G401.6 (cell line): ENCODE measurements at regions not wholly inside any gene's neighbourhood (a gene's known extent, or its start where the extent isn't known, plus 50 kb on each side); places are given as distances from the start of the nearest gene placed in this dataset.

Source experiments
- FAIRE-seq: peaks from 2 replicates; lab custom pipeline; 2012; peaks lifted over from hg19 to GRCh38; lab: Jason Lieb, UNC

DNA sequence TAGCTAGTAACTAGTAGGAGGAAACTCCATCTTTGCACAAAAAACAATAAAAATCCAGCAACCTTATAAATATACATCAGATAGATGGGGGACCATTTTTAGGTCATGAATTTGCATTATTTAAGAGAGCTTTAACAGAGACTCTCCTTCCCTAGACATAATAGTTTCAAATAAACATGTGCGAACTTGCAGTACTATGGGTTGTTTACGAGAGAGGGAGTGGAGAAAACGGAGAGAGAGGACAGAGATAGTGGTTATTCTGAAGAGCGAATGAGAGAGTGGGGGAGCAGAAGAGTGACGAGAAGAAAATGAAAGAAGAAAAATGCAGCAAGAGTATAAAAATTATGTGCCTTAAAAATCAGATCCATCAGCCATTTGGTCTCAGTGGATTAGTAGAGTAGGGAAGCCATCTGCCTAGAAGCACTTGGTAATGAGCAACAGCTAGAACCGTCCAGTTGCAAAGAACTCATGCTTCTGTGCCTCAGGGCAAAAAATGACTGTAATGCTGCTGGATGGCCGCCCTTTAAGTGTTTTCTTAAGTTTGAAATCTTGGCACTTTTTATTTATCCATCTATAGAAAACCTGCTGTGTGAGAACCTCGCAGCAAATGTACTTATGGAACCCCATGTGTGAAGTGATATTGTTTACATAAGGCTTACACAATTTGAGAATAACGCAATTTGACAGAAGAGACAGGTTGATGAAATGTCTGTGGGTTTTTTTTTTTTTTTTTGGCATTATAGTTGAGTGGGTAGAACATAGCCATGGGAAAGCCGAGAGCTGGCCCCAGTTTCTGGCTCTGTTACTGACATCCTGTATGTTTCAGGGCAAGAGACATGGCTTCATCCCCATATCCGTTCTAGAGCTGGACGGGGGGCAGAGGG is 95.6 kb upstream of the ZNF608 start:
- no peak for FAIRE-seq

DNA sequence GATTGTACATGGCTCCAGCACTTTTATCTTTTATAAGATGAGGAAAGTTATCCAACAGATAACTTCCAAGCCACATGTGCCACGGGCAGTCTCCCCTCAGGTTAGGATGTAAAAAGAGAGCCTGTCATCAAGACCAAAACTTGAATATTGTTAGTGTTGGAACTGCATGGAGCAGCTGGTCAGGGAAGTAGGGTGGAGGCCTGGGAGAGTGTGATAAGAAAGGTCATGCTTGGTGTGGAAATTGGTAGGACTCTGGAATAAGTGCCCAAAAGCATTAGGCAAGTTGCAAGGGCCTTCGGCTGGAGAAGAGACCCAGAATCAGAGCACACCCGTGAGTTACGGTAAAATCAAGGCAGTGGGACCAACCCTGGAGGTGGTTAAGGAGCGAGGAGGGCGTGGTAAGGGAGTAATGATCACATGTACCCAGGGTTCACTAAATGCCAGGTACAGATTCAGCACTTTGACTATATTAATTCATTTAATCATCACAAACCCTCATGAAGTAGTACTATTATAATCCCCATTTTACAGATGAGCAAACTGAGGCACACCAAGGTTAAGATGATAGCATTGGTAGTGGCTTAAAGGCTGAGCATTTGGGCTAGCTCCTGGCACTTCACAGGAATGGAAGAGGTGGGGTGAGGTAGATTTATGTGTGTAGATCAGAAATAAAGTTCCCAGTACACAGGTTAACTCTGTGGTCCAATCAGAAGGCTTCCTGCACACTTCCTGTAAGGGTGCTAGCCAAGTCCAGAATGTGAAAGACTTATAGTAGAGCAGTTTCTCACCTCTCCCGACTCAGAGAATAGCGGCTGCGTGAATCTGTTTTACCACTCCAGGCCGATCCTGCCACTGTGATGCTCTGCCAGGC is 96.5 kb upstream of the ZNF608 start:
- FAIRE-seq: no peak

DNA sequence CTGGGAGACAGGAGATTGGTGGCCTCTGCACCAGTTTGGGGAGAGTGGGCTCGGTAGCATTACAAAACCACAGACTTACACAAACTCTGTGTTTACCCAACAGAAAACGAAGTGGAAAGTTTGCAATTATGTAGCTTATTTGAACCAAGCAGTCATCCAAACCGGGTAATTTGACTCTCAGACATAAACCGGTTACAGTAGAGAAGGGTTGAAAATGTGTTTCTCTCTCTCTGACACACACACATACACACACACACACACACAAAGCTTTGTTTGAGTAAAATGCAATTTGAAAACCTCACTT is 97.1 kb upstream of the ZNF608 start:
- FAIRE-seq: no peak

DNA sequence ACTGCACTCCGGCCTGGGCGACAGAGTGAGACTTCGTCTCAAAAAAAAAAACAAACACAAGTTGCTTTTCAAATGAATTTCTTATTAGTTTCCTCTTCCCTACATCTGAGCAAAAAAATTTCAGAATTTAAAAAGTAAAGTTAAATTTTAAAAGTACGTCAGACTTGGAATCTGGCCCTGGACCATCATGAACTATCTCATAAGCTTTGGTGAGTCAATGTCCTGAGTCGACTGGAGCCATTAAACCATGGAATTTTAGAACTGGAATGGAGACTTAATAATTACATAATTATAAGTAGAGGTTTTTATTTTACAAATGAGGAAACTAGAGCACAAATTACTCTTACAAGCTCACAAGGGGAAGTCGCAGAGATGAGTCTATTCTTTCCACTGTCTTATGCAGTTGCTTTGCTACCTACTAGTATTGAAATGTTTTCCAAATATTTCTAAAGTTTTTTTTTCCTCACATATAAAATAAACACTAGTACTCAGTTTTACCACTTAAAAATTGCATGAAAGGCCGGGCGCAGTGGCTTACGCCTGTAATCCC is 98.0 kb upstream of the ZNF608 start:
- FAIRE-seq: no peak

DNA sequence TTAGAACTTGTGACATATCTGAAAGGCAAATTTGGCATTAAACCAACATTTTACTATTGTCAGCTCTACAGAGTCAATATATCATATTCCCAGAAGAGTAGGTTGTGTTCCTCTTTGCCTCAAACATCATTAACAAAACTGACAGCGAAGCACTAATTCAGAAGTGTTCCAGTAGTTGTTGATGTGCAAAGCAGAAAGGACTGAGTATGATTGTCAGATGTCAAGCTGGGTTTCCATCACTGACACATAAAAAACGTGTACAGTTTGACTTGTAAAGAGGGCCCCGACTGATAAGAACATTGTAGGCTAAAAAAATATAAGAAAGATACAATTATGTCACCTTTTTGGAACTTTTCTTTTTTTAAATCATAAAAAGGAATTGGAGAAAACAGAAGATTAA is 101.5 kb upstream of the ZNF608 start:
- no peak for FAIRE-seq

DNA sequence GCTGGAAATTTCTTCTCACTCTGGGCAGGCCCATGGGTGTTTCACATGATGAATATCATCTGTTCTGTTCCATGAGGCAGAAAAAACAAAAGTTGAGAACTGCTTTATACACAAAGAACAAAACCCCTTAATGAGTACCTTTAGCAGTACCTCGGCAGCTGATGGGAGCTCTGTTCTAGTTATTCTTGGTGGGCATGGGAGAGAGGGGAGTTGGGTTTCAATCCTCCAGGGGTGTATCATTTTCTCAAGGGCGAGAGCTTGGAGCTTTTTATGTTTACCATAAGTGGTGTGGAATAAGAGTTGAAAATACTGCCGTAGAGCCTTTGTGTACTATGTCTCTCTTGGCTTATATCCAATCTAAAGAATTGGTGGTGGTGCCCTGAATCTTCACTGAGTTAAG is 103.3 kb upstream of the ZNF608 start:
- no peak for FAIRE-seq

DNA sequence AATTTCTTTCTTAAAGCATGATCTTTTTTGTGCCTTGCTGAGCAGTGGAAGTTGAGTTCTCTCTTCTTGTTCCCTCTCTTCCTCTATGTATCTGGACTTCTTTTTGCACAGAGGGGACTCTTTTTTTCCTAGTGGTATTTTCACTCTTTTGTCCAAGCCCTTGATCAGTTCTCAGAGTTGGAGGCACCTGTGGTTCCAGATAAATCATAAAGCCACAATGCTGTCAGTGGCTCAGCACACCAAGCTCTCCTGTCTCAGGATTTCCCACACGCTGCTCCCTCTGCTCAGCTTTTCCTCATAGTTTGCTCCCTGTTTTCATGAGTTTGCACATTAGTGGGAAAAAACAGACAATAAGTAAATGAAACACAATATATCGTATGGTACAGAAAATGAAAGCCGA is 110.3 kb upstream of the ZNF608 start:
- FAIRE-seq: no peak

DNA sequence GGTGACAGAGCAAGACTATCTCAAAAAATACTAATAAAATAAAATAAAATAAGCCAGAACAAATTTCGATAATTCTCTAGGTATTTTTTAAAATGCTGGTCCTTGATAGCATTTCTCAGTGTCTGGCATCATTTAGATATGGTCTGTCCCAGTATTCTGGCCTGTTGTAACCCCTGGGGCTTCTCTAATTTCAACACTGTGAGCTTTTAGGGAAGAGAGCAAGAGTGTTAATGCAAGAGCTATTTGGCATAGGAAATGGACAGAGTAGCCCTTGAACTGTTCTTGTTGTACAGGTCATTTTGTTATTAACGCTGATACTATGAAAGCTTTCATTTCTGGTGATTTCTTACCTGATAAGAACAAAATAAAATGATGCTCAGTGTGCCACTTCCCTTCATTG is 112.2 kb upstream of the ZNF608 start:
- FAIRE-seq: no peak

DNA sequence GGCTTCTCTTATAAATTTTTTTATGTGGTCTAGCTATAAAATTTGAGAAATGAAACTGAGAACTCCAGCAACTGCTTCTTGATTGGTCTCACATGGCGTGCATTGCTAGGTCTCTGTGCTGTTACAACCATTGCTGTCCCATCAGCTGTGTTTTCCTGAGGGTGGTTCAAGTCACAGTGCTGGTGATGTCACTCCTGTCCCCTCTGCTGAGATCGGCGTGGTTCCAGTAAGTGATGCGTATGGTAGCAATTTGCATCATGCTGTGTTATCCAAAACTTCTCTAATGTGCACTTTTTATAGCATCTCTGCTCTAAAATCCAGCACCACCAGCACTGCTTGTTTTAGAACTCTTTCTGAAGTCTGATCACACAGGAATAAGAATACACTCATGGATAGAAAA is 112.6 kb upstream of the ZNF608 start:
- no peak for FAIRE-seq

DNA sequence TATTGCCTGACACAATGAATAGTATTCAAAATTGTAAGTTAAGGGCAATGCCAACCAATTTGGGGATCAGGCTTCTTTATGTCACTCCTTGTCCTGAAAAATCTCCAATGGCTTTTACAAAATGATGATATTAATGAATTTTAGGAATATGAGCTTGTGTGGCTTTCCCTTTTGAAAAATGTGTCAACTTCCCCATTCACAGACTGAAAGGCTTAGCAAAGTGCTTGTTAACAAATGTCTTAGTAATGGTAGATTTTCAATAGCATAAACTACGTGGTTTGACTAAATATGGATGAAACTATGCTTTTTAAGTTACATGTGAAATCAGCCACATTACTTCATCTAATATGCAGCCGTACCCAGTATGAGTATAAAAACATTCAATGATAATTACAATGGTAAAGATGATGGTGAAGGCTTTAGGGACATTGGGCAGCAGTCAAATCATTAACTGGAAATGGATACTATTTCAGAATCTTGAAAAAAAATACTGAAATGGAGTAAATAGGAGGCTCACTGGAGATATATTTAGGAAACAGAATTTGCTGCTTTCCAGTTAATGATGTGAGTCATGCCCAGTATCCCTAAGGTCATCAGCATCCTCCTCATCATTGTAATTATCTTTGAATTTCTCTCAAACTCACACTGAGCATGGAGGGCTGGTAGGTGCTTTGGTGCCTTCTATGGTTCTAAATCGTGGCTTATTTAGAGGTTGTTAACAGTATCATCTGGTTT is 113.3 kb upstream of the ZNF608 start:
- no peak for FAIRE-seq

DNA sequence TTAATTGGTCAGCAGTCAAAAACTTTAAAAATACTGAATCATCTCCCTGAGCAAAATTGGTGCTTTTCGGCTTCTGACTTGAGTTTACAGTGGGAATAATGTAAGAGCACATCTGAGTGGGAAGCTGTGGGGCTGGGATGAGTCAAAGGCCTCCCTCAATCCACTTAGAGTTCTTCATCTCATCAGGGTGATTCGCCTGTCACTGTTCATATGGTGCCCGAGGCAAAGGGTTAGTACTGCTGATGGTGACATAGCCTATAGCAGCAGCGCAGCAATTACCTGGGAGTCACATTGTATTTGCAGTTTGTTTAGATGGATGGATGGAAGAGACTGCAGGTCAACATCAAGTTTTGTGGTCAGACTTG is 113.8 kb upstream of the ZNF608 start:
- FAIRE-seq: no peak

DNA sequence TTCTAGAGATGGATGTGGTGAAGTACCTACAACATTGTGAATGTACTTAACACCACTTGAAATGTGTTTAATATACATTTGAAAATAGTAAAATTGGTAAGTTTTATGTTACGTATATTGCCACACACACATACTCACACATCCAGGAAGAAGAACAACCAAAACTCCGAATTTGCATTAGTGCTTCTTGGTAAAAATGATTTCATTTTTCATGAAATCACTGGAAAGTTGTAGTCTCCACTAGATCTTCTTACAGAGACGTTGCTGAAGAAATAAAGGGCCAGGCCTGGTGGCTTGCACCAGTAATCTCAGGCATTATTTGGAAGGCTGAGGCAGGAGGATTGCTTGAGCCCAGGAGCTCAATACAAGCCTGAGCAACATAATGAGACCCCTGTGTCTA is 118.6 kb upstream of the ZNF608 start:
- no peak for FAIRE-seq

DNA sequence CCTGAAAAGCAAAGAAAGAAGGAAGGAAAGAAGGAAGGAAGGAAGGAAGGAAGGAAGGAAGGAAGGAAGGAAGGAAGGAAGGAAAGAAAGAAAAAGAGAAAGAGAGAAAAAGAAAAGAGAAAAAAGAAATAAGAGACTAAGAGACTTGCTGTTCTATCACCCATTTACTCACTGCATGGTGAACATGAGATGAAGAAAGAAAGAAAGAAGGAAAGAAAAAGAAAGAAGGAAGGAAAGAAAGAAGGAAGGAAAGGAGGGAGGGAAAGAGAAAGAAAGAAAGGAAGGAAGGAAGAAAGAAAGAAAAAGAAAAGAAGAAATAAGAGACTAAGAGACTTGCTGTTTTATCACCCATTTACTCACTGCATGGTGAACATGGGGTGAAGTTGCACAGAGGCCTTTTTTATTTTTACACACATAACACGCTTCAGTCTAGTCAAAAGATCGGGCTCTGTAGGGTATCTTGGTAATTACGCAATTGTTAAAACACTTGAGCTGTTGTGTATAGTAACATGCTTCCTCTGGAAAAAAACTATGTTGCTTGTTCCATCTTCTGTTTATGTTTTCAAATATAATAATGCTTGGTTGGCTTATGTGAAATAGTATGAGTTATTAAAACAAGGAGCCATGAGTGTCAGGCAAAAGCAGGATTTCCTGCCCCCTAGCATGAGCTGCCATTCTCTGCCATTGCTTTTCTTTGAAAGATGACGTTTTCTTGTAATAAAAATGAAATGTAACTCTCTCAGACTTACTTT is 119.3 kb upstream of the ZNF608 start:
- FAIRE-seq: no peak

DNA sequence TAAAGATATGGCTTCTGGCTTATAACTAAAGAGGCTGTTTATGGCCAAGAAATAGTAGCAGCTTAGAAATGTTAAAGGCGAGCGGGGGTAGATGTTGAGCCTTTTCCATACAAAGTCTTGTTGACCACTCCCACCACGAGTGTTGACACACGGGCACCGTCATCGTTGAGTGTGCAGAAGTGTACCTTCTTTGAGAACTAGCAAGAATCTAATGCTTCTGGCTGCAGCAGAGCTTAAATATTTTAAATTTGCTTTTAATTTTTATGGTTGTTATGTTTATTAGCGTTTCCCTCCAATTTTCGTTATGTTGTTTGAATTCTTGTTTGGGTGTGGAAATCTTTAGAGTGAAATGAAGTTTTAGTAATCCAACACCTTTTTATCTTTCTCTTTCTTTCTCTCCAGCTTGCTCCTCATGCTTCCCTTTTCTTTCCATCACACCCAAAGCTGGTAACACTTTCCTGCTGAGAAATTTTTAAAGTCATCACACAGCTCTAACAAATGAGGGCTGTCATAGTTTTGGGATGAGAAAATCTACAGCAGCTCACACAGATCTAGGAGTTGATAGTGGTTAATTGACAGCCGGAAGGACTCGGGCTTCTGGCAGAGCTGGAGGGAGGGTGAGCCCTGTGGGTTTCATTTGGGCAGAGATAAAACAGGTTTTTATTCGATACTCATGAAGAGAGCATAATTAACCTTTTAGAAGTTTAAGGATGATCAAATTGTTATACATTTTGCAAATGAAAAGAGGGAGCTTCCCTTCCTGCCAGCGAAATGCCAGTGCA is 120.1 kb upstream of the ZNF608 start:
- no peak for FAIRE-seq

DNA sequence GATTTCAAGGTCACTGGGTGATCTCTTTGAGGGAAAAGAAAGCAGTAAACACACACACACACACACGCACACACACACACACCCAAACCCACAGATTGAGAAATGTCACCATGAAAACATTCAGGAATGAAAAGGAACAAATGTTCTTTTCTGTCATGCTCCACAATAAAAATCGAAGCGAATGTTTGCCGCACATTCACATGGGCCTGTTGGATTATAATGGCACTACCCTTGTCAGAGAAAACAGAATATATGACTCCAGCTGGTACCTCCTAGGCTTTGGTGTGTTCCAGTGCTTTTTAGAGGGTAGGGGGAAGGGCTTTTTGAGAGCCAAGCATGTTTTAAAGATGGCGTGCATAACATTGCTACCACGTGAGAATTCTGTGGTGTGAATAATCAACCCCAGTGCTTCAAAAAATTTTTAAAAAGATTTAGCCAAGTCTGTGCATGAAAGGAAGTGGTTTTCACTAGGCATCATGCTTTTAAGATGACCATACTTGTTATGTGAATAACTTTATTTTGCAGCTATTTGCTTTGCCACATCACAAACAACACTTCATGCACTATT is 120.8 kb upstream of the ZNF608 start:
- FAIRE-seq: no peak

DNA sequence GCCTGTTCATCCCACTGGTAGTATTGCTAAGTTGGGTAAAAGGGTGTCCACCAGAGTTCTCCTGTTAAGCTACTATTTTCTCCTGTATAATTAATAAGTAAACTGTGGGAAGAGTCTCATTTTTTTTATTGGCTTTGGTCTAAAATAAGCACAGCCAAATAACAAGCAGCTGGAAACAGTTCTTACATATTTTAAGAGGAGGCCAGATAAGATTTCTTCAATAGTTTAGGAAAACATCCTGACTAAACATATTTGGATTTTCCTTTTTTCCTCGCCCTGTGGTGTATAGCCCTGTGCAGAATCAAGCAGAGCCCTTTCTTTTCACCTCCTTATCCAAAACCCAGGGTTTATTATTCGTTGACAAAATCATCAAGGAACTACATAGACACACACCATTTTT is 122.2 kb upstream of the ZNF608 start:
- no peak for FAIRE-seq

DNA sequence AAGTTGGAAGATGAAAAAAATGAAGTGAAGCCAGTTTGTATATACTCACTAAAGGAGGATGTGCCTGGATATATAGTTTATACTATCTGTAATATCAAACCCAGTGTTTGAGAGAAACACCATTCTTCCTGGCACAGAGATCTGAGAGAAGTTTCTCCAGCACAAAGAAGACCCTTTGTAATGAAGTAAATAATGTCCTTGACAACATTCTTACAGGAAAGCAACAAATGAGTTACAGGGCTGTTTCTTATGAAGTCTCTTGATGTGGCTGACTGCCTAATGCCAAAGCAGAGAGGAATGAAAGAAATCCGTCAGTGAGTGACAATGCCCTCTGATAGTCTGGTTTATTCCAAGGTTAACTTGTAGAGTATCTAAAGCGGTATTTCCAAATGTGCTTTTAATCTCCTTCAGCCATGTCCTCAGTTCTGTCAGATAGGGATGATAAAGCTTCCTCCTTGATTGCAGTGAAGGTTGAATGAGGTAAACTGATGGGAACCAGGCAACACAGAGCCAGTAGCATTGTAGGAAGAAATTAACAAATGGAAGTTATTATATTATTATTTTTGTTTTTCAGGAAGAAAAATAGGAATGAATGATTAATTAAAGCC is 123.1 kb upstream of the ZNF608 start:
- FAIRE-seq: no peak

DNA sequence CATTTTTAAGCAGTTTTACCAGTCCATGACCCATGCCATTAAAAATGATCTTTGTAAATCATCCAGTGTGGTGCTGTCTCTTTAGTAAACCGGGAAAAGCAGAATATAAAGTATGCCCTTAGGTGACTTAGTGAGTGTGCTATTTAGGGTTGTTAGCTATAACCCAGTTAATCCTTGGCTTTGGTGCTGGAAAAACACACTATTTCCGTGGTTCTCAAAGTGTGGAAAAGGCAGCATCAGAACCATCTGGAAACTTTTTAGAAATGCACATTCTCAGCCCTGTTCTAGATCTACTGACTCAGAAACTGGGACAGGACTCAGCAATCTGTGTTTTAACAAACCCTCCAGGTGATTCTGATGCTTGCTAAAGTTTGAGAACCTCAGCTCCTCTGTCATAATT is 123.6 kb upstream of the ZNF608 start:
- no peak for FAIRE-seq

DNA sequence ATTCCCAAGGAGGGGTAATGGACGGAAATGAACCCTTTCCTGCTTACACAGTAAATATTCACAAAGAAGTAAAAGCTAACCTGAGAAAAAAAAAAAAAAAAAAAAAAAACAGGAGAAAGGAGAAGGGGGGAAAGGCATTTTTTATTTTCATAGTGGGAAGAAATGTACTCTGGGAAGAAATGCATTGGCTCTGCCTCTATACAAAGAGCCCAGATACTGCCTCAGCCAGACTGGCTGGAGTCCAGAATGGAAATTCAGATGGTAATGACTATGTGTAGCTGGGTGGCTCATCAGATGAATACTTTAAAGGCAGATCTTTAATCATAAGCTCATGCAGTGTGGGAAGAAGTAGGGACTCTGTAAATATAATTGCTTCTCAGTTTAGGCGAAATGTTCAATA is 124.9 kb upstream of the ZNF608 start:
- FAIRE-seq: no peak

DNA sequence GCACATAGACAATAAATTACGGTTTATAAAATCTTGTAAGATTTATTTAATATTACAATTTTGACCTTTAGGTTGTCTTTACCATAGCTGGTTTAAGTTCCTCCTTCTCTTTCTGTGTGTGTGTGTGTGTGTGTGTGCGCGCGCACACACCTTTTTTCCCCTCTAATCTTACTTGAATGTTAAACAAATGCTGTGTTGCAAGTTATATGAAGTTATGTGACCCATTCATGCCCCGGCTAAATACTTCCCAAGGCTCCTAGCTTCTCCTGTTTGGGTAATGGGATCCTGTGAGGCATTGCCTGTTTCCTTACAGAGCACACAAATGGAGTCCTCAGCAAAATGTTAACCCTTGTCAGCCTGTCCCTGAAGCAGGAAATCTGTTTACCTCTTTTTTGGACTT is 125.6 kb upstream of the ZNF608 start:
- FAIRE-seq: no peak

DNA sequence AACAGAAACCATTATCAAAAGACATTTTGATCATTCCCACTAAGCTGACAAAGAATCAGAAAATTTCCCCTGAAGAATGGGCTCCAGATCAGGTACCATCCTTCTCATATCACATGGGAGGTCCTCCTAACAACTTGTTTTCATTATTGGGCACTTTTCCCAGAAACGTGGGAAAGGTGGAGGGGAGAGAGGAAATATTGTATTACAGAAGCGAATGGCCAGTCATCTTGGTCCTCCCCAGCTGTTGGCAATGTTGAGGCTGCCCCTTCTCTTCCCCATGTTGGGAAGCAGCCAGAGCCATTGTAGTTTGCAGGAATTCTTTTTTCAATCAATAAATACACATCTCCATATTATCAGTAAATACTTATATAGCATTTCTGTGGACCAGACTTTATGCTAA is 126.2 kb upstream of the ZNF608 start:
- no peak for FAIRE-seq
